GM04503 (cell line): ENCODE measurements at regions not wholly inside any gene's neighbourhood (a gene's known extent, or its start where the extent isn't known, plus 50 kb on each side); places are given as distances from the start of the nearest gene placed in this dataset.

Experiments used
- DNase-seq: peaks from one replicate; pipeline ENCODE4 v3.0.0-alpha.2; 2012; ENCODE audit warnings: low read depth

DNA sequence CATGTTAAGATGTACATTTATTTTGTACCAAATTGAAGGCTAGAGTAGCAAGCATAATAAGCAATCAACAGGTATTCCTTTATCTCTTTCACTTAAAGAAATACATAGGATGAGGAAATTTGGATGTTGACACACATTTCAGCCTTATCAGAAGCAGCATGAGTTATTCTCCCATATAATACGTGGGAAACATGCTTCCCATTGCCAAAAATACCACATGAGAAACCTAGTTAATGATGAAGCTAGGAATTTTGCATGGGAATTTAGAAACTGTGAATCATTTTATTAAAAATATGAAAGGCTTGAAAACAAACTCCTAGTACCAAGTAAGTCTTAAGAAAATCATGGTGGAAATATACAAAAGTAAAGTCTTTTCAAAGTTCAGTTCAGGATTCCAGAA is 751.8 kb downstream of the TSN start:
- DNase-seq = no peak

DNA sequence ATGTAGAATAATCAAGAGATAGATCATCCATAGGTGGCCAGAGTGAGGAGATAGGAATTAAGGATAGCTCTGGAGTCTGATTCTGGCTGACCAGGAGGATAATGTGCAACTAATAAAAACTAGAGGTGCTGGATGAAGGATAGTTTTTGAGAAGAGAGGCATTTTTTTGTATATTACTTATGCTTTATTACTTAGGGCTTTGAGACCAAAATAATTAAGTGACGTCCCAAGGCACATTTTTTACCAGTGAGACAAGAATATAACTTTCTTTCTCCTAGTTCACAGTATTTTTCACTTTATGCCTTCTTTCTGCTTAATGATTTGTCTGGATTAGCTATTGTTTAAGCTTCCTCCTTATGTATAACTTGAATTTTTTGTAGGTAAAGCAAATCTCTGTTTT is 756.6 kb downstream of the TSN start:
- no peak for DNase-seq

- DNase-seq = no peak
These were observed 759.1 kb downstream of the TSN start for GRCh38 chr2:122514451-122514996.

DNA sequence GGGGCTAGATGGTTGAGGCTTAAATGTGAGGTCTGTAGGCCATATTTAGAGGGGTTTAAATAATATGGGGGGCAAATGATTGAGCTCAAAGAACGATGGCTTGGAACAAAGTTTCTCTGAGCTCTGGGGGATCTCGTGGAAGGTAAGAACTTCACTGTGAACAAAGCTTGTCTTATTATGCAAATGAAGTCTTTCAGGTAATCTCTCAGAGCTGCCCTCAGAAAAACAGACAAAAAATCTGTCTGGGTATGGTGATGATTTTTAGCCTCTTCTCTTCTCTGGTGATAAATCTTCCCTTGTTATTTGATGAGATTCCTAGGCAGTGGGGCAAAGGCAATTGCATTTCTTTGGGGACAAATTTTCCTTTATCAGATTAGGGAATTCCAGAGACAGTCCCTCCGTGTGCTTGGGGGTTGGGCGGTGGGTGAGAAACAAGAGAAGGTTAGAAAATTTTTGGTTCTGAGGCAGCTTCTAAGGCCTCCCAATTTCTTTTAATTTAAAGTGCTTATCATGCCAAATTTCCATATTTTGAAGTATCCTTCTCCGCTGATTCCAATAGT is 760.4 kb downstream of the TSN start:
- no peak for DNase-seq

GRCh38 chr2:122516775-122517174 is 761.3 kb downstream of the TSN start:
- DNase-seq = no peak

DNA sequence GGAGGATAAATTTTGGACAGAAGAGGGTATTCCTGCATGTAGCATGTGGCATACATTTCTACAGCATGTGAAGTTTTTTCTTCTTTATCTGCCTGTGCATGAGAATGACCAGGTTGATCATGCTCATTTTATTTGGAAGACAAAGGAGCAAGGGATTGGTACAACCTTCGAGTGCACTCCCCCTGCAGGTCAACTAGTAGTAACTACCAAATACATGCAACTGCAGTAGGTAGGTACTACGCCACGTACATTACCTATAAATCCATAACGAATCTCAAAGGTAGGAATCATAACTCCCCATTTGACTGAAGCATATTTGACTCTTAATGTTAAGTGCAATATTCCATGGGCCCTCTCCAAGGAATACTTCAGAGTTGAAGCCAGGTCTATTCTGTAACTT is 763.9 kb downstream of the TSN start:
- DNase-seq = no peak

- DNase-seq = no peak
These were observed 764.6 kb downstream of the TSN start for GRCh38 chr2:122519821-122520611.

DNA sequence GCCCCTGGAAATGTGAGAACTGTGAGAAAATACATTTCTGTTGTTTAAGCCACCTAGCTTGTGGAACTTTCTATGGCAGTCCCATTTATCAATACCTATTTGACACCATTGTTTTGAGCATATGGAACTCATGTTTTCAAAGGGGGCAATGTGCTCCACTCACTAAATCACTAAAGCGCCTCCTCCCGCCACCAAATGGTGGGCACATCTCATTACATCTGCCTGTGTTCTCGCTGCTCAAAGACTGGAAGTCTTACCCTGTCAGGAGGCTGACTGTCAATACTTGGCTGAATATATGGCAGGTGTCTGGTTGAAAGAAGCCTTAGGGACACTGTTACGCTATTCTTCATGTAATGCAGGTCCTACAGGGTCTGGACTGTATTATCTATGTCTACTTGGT is 767.7 kb downstream of the TSN start:
- DNase-seq = no peak

DNA sequence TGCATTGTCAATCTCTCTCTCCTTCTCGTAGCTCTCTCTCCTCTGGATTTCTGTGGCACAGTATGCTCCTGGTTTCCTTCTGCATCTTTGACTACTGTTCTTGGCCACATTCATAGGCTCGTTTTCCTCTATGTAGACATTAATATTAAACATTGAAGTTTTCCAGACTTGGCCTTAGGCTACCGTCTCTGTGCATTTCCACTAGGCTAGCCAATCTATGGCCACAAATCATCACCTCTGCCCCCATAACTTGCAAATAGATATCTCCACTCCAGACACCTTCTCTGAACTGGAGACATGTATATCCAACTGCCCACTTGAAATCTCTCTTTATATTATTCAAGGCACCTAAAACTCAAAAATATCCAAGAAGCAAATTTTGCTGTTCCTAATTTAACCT is 768.5 kb downstream of the TSN start:
- DNase-seq = no peak

DNA sequence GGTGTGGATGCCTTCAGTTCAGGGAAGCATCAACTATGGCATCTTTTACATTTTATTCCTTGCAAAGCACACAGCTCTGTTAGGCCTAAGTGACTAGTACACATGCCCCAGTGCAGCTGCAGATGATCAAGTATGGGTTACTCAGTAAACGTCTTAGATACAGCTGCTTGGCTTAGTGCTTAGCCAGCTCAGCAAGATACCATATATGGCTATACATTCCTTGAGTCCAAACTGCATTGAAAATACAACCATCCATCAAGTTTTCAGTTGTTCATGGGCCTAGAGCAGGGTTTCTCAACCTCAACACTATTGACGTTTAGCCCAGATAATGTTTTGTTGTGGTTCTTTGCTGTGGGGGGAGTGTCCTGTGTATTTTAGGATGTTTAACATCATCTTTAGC is 769.9 kb downstream of the TSN start:
- no peak for DNase-seq

DNA sequence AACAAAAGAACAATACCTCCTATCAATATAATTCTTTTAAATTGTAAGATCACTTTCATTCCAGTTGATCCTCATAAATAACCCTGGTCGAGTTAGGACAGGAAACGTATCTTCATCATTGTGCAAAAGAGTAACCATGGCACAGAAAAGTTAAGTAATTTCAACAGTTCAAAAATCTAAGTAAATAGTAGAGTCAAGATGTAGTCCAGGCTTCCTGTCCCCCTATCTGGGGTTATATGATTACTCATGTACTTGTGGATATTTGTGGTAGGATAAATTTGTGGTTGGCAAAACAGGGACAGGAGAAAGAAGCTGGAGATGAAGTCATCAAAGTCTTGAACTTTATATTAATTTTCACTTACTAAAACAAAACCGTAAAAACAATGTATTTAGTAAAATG is 772.6 kb downstream of the TSN start:
- DNase-seq = no peak

GRCh38 chr2:122528958-122529705 is 773.7 kb downstream of the TSN start:
- DNase-seq = no peak

GRCh38 chr2:122530814-122531213 is 775.4 kb downstream of the TSN start:
- no peak for DNase-seq

- DNase-seq = no peak
These were observed 776.0 kb downstream of the TSN start for GRCh38 chr2:122531290-122532071.

- DNase-seq = no peak
These were observed 776.6 kb downstream of the TSN start for GRCh38 chr2:122532072-122532344.

DNA sequence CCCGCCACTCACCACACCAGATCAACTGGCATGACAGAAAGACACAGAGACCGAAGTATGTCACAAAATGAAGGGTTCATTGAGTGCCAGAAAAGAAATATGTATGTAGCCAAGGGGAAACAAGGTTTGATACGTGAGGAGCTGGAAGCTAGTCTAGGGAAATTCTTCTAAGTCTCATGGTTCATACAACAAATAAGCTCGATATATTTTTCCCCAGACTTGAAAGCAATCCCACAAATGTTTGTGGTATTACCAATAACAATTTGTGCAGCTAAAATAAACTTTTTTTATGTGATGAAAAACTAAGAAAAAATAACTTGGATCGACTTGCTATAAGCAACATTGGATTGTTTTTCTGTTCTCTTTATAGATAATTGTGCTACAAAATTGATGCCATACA is 777.0 kb downstream of the TSN start:
- DNase-seq = no peak

GRCh38 chr2:122535960-122536505 is 780.6 kb downstream of the TSN start:
- DNase-seq = no peak

- DNase-seq = no peak
These were observed 783.9 kb downstream of the TSN start for GRCh38 chr2:122539311-122539710.

DNA sequence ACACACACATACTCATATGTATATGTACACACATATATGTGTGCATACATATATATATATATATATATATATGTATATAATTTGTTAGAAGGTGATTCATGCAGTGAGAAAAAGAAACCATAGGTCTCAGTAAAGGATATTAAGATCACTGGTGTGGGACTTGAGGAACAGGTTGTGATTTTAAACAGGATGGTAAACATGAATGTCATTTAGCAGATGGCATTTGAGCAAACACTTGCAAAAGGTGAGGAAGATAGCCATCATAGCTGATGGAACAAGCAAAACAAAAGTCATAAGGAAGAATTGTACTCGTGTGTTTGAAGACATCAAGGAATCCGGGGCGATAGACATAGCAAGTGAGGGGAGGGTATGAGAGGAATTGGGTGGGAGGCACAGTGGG is 784.5 kb downstream of the TSN start:
- DNase-seq = no peak

GRCh38 chr2:122542236-122542635 is 786.8 kb downstream of the TSN start:
- no peak for DNase-seq

GRCh38 chr2:122542646-122543045 is 787.2 kb downstream of the TSN start:
- no peak for DNase-seq

DNA sequence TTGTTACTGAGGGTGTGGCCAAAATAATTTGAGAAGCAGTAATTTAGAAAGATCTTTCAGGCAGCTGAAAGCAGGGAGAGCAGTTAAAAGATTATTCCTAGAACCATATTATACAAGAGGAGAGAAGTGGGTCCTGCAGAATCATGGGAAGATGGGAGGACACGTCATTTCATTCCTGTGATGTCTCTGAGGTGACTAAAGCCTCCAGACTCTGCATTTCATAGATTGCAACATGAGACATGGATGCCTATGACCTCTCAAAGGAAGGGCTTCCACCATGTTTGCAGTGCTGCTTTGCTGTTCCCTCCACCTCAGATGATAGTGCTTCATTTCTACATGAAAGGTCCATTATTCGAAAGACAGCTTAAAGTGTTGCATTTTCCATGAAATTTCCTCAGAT is 788.4 kb downstream of the TSN start:
- peak; percentile 49 for DNase-seq
